HEK293T (cell line): ENCODE measurements at regions not wholly inside any gene's neighbourhood (a gene's known extent, or its start where the extent isn't known, plus 50 kb on each side); places are given as distances from the start of the nearest gene placed in this dataset.

ENCODE experiments used
- BHLHE40 ChIP-seq: fragments of 450-650 bp; IDR thresholded peaks from 2 replicates; pipeline ENCODE4 v1.6.1; 2016; ENCODE audit warnings: mild to moderate bottlenecking, moderate library complexity, borderline replicate concordance
- FOXA1 ChIP-seq: fragments of 450-650 bp; IDR thresholded peaks from 2 replicates; pipeline ENCODE4 v1.6.1; 2016; ENCODE audit warnings: mild to moderate bottlenecking
- FOXM1 ChIP-seq: fragments of 450-650 bp; IDR thresholded peaks from 2 replicates; pipeline ENCODE4 v1.6.1; 2017; ENCODE audit warnings: mild to moderate bottlenecking, borderline replicate concordance
- LEF1 ChIP-seq: fragments of 450-650 bp; IDR thresholded peaks from 2 replicates; pipeline ENCODE4 v1.6.1; 2017; ENCODE audit warnings: mild to moderate bottlenecking, borderline replicate concordance
- NFRKB ChIP-seq: fragments of 450-650 bp; IDR thresholded peaks from 2 replicates; pipeline ENCODE4 v1.6.1; 2016; ENCODE audit warnings: mild to moderate bottlenecking, moderate library complexity
- PKNOX1 ChIP-seq: fragments of 450-650 bp; IDR thresholded peaks from 2 replicates; pipeline ENCODE4 v1.6.1; 2016
- SP1 ChIP-seq: fragments of 450-650 bp; IDR thresholded peaks from 2 replicates; pipeline ENCODE4 v1.6.1; 2017

GRCh38 chr13:30004204-30004603 lies 153.8 kb upstream of the UBL3 start:
- no peak for TF ChIP-seq LEF1
- TF ChIP-seq SP1: no peak
- TF ChIP-seq NFRKB: no peak
- no peak for TF ChIP-seq BHLHE40
- TF ChIP-seq FOXM1: no peak
- TF ChIP-seq FOXA1: no peak
- TF ChIP-seq PKNOX1: no peak
